MM.1S (cell line): ENCODE measurements at regions not wholly inside any gene's neighbourhood (a gene's known extent, or its start where the extent isn't known, plus 50 kb on each side); places are given as distances from the start of the nearest gene placed in this dataset.

Source experiments
- DNase-seq: peaks from one replicate; pipeline ENCODE4 v3.0.0-alpha.2; 2015
- H2AFZ ChIP-seq: fragments of 300-600 bp; sonication (generic); 2 replicates; pipeline ENCODE4 v1.6.0; 2016; ENCODE audit warnings: antibody characterized with exemption, low read length
- H3F3A ChIP-seq: fragments of 300-600 bp; sonication (generic); 2 replicates; pipeline ENCODE4 v1.6.1; 2016; ENCODE audit warnings: mild to moderate bottlenecking, antibody characterized with exemption, low read length, moderate library complexity, mixed read lengths; ENCODE audit not compliant: insufficient read depth
- H3K27ac ChIP-seq: fragments of 300-600 bp; sonication (generic); 2 replicates; pipeline ENCODE4 v1.5.1; 2016; ENCODE audit warnings: mild to moderate bottlenecking, low read length
- H3K27me3 ChIP-seq: fragments of 300-600 bp; sonication (generic); replicated peaks from 2 replicates; pipeline ENCODE4 v1.6.0; 2016; ENCODE audit warnings: low read length; ENCODE audit not compliant: insufficient read depth
- H3K36me3 ChIP-seq: fragments of 300-600 bp; sonication (generic); replicated peaks from 2 replicates; pipeline ENCODE4 v1.6.1; 2016; ENCODE audit warnings: mild to moderate bottlenecking, low read length, mixed read lengths; ENCODE audit not compliant: insufficient read depth
- H3K4me1 ChIP-seq: fragments of 300-600 bp; sonication (generic); 2 replicates; pipeline ENCODE4 v1.6.1; 2016; ENCODE audit warnings: low read length, mixed read lengths
- H3K4me2 ChIP-seq: fragments of 300-600 bp; sonication (generic); 2 replicates; pipeline ENCODE4 v1.6.0; 2016; ENCODE audit warnings: low read depth, low read length
- H3K4me3 ChIP-seq: fragments of 300-600 bp; sonication (generic); 2 replicates; pipeline ENCODE4 v1.5.1; 2016; ENCODE audit warnings: low read length, mixed read lengths
- H3K79me2 ChIP-seq: fragments of 300-600 bp; sonication (generic); 2 replicates; pipeline ENCODE4 v1.6.1; 2016; ENCODE audit warnings: mixed run types, low read length, mixed read lengths
- H3K9ac ChIP-seq: fragments of 300-600 bp; sonication (generic); 2 replicates; pipeline ENCODE4 v1.6.1; 2016; ENCODE audit warnings: low read length, mixed read lengths
- H3K9me2 ChIP-seq: fragments of 300-600 bp; sonication (generic); replicated peaks from 2 replicates; pipeline ENCODE4 v1.6.1; 2016; ENCODE audit warnings: mild to moderate bottlenecking, low read length, mixed read lengths; ENCODE audit not compliant: insufficient read depth
- H3K9me3 ChIP-seq: fragments of 300-600 bp; sonication (generic); replicated peaks from 2 replicates; pipeline ENCODE4 v1.6.1; 2016; ENCODE audit warnings: mild to moderate bottlenecking, low read length, mixed read lengths; ENCODE audit not compliant: insufficient read depth
- H4K20me1 ChIP-seq: fragments of 300-600 bp; sonication (generic); 2 replicates; pipeline ENCODE4 v1.6.1; 2016; ENCODE audit warnings: mild to moderate bottlenecking, low read length, moderate library complexity, mixed read lengths; ENCODE audit not compliant: insufficient read depth
- CTCF ChIP-seq: fragments of 300-600 bp; sonication (generic); IDR thresholded peaks from 2 replicates; pipeline ENCODE4 v1.5.1; 2016; ENCODE audit warnings: antibody characterized with exemption, low read length, mixed read lengths
- EZH2 ChIP-seq: fragments of 300-600 bp; sonication (generic); optimal IDR thresholded peaks from 2 replicates; pipeline ENCODE3; 2017; ENCODE audit warnings: low read depth, mild to moderate bottlenecking, antibody characterized with exemption, low read length, mixed read lengths
- EZH2phosphoT487 ChIP-seq: fragments of 300-600 bp; sonication (generic); IDR thresholded peaks from 2 replicates; pipeline ENCODE4 v1.6.1; 2018; ENCODE audit warnings: antibody characterized with exemption, low read length

- Histone ChIP-seq H3K79me2 (no peaks in the 10 kb centered on the region), H4K20me1 (no peaks in the 10 kb centered on the region), H3F3A (no peaks in the 10 kb centered on the region), H3K9ac (no peak overlapping the region), H3K27ac (no peak overlapping the region), H3K36me3 (no peaks in the 10 kb centered on the region), H3K4me1 (no peaks in the 10 kb centered on the region), H3K4me2 (no peak overlapping the region), H2AFZ (no peak overlapping the region), H3K9me3 (no peaks in the 10 kb centered on the region), H3K9me2 (no peaks in the 10 kb centered on the region), H3K4me3 (no peak overlapping the region), H3K27me3 (no peaks in the 10 kb centered on the region)
- TF ChIP-seq CTCF (no peak), EZH2phosphoT487 (no peak), EZH2 (no peak)
- DNase-seq = no peak
Measured at GRCh38 chr20:54295686-54296085, 87.8 kb downstream of the PFDN4 start.

- TF ChIP-seq EZH2phosphoT487 = no peak
- no peak for TF ChIP-seq EZH2
- no peak for TF ChIP-seq CTCF
- Histone ChIP-seq H2AFZ (no peak overlapping the region), H3K36me3 (no peaks in the 10 kb centered on the region), H3K4me2 (no peak overlapping the region), H3K79me2 (no peaks in the 10 kb centered on the region), H3K4me3 (no peak overlapping the region), H3K27me3 (no peaks in the 10 kb centered on the region), H3F3A (no peaks in the 10 kb centered on the region), H3K9me2 (no peaks in the 10 kb centered on the region), H3K27ac (no peak overlapping the region), H4K20me1 (no peaks in the 10 kb centered on the region), H3K9me3 (no peaks in the 10 kb centered on the region), H3K4me1 (no peaks in the 10 kb centered on the region), H3K9ac (no peak overlapping the region)
- no peak for DNase-seq
Measured at GRCh38 chr20:54305421-54305820, 97.5 kb downstream of the PFDN4 start.

GRCh38 chr20:54306985-54307710 lies 99.3 kb downstream of the PFDN4 start:
- TF ChIP-seq EZH2 (no peak), EZH2phosphoT487 (no peak), CTCF (no peak)
- no peak overlapping the region for H3K4me3 ChIP-seq
- no peaks in the 10 kb centered on the region for H3K9me3 ChIP-seq
- no peaks in the 10 kb centered on the region for H3K36me3 ChIP-seq
- H3K9me2 ChIP-seq = no peaks in the 10 kb centered on the region
- no peak for DNase-seq
- H3F3A ChIP-seq = no peaks in the 10 kb centered on the region
- H3K4me2 ChIP-seq = no peak overlapping the region
- H4K20me1 ChIP-seq = no peaks in the 10 kb centered on the region
- no peaks in the 10 kb centered on the region for H3K79me2 ChIP-seq
- no peak overlapping the region for H3K27ac ChIP-seq
- H3K4me1 ChIP-seq = no peaks in the 10 kb centered on the region
- no peaks in the 10 kb centered on the region for H3K27me3 ChIP-seq
- H3K9ac ChIP-seq = no peak overlapping the region
- no peak overlapping the region for H2AFZ ChIP-seq
